Urothelium cell line (cell line): ENCODE measurements at regions not wholly inside any gene's neighbourhood (a gene's known extent, or its start where the extent isn't known, plus 50 kb on each side); places are given as distances from the start of the nearest gene placed in this dataset.
"Not testable (repeated sequence)": the region's sequence is repeated elsewhere in the genome, so short reads cannot be mapped to it uniquely, and the experiment has no call there.

Experiments
- DNase-seq: peaks from one replicate; pipeline ENCODE4 v3.0.0; 2011; ENCODE audit warnings: low spot score, mixed read lengths
- FAIRE-seq: peaks from 2 replicates; lab custom pipeline; 2011; peaks lifted over from hg19 to GRCh38; lab: Jason Lieb, UNC

DNA sequence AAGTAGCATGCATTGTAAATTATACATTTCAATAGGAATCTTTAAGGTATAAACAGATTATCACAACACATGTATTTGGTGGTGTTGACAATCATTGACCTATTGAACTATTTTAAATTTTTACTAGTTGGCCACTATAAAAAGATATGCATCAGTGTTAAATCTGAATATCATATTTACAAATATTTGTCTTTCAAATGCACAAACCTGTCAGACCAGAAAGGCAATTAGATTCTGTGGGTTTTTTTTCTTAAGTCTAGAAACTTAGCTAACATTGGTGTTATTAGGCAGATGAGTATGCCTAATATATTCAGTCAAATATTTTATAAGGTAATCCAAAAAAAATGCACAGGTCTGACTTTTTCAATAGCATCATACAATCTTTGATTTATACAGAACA, 241.4 kb upstream of the DGKB start:
- DNase-seq (no peak), FAIRE-seq (no peak)

DNA sequence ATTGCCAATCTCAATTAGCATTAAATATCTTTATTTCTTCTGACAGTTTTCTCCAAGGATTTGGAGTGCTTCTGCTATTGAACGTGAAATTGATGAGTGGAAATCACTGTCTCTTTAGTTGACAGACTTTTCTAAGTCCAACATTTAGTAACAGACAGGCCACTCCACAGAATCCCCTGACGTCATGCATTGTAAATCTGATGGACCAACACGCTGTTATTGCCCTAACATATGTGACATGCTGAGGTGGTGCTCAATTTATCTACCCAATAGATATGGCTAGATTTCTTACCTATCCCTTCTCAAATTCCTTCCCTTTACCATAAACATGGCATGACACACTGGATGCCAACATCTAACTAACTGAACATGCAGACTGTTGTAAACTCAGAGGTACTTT, 240.6 kb upstream of the DGKB start:
- FAIRE-seq: no peak
- no peak for DNase-seq

DNA sequence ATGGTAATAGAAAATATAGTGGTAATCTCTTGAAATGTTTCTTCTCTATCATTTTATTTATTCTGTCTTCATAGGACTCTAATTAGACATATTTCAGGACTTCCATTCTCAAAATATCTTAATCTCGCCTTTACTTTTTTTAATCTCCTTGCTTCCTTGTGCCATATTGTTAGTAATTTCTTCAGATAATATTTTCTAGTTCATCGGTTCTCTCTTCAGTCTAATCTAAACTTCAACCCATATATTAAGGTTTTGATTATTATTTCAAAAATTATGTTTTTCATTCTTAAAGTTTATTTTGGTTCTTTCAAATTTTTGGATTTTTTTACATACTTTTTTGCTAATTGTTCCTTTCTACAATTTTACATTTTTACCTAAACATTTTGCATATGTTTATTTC, 237.9 kb upstream of the DGKB start:
- FAIRE-seq (no peak), DNase-seq (no peak)

DNA sequence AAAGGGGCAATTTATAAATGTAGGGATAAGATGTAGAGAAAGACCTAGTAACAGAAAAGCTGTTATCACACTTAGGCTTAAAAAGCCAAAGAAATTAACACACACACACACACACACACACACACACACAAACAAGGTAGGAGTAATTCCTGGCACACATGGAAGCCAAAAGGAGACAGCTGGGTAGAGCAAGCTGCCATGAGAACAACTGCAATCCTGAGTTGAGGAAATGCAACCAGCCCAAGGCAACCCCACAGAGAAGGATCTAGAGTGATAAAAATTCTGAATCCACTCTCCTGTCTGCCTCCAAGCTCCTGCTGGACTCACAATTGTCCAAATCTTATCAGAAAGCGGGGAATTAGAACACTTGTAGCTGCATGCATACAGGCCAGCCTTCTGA, 229.1 kb upstream of the DGKB start:
- FAIRE-seq (no peak), DNase-seq (no peak)

DNA sequence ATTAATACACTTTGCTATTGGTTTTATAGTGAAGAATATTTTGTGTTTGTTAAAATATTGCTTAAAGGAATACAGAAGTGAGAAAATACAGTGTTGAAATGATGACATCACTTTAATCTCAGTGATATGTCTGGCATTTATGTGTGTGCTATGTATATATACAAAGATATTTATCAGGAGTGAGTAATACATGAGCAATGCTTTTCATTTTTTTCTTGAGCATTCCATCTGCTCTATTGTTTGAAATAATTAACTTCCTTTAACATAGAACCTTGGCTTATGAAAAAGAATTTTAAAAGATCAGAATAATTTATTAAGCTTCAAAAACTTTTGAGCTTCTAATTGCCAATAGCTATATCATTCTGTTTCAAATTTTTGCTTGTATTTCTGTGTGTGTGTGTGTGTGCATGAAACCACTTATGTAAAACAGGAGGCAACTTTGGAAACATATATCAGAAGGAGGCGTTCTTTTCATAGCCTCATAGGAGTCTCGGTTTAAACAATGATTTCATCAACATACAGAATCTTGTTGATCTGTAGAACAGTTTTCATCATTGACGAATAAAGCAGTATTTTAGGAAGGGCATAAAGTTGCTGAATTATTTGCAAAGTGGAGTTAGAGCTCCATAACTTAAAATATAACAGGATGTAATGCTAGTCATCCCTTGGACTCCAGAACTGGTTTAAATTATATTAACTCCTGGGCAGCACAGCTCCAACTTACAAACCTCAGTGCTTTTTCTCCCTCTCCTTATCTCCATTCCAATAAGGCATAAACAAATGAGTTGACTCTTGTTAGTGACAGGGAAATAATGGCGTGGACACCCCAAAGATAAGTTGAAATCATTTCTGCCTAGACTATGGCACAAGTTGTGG, 228.4 kb upstream of the DGKB start:
- FAIRE-seq (no peak), DNase-seq (peak; percentile 13)

DNA sequence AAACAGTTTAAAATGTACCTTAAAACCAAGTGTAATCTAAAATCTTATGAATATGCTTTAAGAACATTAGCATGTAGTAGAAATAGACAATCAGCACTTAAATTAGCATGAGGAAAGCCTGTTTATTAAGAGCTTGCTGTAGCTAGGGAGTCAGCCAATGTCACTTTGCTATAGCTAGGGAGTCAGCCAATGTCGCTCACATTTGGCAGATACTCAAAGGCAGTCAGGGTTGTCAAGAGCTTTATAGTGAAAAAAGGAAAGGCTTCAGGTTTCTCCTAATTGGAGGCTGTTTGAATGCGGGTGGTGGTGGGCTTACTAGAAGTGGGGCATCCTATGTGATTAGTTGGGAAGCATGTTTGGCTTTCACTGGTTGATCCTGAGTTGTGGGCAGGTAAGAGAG, 226.2 kb upstream of the DGKB start:
- FAIRE-seq (no peak), DNase-seq (no peak)

DNA sequence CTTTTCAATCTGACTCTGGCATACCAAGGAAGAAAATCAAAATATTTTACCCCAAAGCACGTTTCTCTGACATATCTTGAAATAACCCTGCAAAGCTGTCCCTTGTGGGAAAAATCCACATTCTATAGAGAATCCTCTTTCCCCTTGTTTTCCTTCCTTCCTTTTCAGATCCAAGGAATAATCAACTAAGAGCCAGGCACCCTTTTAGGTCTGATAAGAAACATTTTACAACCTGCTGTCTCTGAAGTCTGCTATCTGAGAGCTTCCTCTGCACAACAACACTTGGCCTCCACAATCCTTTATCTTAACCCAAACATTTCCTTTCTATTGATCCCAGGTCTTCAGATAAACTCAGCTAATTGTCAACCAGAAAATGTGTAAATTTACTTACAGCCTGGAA, 224.1 kb upstream of the DGKB start:
- DNase-seq, FAIRE-seq: not testable (repeated sequence)

DNA sequence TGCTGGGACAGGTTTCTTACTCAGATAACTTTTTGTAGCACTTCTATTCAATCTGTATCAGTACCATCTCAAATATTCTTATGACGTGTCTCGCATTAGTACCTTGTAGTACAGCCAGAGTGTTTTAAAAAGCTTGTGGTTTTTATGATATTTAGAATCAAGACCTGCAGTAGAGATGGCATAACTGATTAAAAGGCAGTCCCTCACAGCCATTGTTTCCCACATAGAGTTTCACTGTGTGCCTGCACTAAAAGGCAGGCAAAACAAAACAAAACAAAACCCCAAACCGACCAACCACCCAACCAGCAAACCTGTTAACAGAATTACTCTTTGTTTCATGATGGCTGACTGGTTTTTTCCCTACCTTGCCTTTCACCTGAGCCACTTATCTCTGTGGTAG, 221.3 kb upstream of the DGKB start:
- no peak for FAIRE-seq
- DNase-seq: no peak

DNA sequence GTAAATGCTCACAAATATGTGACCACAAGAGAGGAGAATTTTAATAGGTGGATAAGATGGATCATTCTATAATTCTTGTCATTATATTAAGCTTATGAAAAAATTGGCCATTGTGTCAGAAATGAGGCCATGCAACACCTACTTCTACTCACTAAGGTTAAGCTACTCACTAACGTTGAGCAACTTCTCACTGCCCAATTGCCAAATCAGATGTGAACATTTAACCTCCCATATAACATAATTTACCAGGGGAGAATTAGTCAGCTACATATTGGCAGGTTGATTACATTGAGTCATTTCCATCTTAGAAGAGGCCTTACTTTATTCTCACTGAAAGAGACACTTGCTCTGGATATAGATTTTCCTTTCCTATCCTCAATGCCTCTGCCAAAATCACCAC, 211.2 kb upstream of the DGKB start:
- no peak for DNase-seq
- no peak for FAIRE-seq

DNA sequence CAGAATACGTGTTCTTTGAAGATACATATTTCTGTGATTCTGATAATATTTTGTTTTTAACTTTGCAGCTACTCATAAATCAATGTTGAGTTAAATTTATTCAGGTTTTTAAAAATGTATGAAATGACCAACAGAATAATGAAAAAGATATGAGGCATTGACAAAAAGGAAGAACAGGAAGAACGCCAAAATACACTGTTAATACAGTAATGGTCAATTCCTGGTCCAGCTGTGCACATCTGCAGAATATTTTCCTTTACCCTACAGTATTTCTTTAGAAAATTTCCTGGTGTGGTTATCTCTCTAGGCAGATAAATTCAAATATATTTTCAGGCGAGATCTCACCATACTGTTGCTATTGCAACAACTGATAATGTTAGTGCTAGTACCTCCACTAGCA, 203.2 kb upstream of the DGKB start:
- FAIRE-seq: no peak

DNA sequence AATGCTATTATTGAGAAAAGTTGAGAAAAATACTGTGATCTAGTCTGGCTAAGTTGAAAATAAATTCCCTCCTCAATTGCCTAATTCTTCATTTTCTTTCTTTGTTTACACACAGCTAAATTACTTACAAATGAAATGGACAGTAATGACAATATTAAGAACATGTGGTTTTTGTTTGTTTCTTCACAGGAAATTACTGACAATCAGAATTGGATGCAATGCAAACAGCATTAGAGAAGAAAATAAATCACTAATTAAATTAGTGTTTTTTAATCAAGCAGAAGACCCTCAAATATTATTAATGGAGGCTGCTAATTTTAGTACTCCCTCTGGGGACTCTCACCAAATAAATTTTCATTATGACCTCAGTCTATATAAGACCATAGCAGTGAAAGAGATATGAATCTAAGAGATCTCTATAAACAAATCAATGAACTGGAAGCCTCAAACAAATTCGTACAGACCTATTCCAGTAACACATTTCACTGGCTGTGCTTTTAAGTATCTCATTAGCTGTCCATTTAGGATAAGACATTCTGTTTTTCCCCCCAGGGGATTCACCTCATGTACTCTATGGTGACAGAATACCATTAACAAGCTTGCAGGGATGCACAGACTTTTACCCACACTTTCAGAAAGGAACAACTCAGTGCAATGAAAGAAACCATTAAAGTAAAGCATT, 202.0 kb upstream of the DGKB start:
- FAIRE-seq (no peak), DNase-seq (no peak)

More for the DNA sequence above, 203.2 kb upstream of the DGKB start:
- DNase-seq: no peak

DNA sequence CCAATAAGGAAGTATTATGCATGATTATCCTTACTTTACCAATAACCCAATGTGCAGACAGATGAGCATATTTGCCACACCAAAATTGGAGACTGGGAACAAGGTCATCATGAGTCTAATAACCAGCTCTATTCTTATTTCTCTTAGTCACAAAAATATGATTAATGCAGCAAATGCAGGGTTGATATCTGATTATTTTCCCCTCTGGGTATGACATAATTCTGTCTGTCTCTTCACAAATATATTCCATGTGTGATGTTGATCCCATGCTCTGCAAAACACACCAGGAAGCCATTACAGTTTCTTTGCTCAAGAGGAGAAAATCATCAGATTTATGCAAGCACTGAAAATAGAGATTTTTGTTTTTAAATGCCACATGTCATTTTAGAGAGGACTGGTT, 196.5 kb upstream of the DGKB start:
- FAIRE-seq (no peak), DNase-seq (no peak)

DNA sequence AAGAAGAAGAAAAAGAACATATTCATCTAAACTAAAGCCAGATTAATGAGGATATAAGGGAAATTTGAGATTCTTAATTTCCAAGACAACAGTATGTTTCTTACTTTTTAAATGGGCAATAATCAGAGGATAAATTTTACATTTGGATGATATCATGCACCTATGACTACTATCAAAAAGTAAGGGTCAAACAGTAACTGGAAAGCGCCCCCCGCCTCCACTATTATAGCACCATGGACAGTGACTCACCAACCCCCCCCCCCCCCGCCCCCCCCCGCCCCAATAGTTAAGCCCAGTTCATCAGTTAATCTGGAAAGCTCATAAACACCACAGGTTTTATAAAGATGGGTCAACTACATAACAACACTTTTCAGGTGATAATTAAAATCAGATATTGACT, 194.3 kb upstream of the DGKB start:
- DNase-seq (no peak), FAIRE-seq (no peak)

DNA sequence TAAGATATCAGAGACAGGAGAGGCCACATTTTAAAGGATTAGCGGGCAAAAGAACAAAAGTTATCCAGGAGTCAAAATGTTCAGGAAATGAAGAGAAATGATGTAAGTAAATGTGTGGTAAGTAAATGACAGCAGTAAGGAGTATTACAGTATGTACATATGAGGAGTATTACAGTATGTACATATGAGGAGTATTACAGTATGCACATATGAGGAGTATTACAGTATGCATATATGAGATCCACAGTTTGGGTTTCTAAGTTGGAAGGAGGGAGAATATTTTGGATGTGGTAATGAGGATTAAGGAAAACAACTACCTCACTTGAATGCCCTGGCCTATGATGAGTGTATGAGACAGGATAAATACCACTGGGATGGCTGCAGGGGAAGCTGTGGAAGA, 192.4 kb upstream of the DGKB start:
- DNase-seq (no peak), FAIRE-seq (peak; percentile 17)

DNA sequence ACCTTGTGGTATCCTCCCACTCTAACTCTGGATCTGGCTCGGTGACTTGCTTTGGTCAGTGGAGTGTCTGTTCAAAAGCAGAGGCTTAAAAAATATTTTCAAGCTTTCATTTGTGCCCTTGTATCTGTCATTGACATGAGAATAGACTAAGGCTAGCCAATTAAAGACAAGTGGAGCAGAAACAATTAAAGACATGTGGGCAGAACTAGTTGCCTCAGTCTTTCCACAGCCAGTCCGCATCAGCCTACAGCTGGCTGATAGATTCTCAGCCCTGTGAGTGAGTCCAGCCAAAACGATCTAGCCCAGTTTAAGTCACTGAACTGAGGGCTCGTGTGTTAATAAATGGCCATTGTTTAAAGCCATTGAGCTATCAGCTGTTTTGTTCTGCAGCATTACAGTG, 185.2 kb upstream of the DGKB start:
- no peak for FAIRE-seq
- no peak for DNase-seq

DNA sequence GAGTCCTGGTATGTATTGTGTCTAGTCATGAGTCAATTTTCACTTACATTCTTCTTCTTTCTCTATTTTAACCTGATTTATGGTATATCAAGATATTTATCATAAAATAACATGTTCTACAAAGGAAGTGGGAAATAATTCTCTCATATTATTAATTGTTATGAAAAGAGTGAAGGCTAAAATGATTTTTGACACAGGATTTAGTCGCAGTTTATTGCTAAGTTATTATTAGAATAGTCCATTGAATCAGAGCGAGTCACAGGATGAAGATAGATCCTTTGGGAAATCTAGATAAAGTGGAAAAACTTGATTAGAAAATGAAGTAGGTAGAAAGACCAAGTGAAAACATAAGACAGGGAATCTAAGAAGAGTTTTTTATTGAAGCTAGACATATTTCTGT, 184.3 kb upstream of the DGKB start:
- no peak for DNase-seq
- FAIRE-seq: no peak

DNA sequence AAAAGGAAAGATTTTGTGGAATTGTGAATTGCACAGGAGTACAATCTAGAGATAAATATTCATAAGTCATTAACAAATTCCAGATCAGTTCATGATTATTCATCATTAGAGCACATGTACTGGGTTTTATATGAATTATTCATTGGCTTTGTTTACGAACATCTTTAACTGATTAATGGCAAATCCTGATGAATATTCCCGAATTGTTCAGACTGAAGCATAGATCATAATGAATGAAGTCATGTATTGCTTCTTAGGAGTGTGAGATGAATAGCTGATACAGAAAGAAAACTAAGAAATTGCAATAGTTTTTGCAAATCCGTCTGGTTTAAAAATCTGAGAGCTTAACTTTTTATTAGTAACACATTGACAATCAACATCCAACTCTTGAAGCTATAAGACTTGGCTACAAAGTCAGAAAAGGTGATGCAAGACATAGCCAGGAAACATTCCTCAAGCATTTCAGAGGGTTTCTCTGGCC, 183.6 kb upstream of the DGKB start:
- FAIRE-seq (no peak), DNase-seq (no peak)

DNA sequence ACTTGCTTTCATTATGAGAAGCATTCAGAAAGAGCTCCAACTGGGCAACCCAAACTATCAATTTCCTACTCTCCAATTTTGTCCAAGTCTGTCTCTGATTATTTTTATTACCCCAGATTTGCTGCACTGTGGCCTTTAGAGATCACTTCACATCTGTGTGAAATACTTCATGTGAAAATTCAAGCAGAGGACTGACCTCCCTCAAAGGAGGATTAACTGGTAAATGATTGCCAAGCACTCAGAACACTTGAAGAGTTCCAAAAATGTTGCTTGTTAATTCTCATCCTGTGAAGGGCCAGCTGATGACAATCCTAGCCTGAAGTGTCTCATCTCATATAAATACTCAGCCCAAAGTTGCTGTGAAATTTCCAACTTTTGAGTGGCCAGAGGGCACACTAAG, 182.8 kb upstream of the DGKB start:
- FAIRE-seq (no peak), DNase-seq (no peak)

DNA sequence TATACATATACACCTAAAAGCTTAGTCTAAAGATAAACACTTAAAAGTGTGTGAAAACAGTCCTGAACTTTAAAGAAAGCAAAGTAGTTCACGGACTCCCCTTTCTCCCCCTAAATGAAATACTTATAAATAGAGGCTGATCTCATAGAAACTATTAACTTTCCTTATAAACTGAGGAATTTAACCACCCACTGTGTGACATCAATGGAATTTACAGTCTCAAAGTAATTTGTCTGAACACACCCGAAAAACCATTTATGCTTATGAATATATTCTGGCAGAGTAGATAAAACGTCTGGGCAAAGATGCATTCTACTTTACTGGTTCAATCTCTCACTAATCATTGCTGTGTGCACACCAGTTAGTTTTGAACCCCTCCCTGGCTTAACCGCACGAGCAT, 181.8 kb upstream of the DGKB start:
- DNase-seq (no peak), FAIRE-seq (no peak)

DNA sequence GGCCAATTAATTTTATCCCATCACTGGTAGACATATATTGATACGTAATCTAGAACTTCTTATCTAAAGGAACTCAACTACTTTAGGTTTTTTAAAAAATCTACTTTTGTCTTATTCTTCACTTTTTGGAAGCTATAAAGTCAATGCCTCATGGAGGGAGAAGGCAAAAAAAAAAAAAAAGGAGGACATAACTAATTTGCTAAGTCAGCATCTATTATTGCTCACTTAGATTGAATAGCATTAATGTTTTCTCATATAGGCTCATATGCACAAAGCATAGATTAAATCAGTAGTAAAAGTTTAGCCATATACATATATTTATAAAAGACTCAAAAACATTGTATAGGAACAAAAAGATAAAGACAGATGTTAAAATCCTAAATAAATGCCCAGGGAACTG, 179.3 kb upstream of the DGKB start:
- FAIRE-seq: no peak
- DNase-seq: no peak

DNA sequence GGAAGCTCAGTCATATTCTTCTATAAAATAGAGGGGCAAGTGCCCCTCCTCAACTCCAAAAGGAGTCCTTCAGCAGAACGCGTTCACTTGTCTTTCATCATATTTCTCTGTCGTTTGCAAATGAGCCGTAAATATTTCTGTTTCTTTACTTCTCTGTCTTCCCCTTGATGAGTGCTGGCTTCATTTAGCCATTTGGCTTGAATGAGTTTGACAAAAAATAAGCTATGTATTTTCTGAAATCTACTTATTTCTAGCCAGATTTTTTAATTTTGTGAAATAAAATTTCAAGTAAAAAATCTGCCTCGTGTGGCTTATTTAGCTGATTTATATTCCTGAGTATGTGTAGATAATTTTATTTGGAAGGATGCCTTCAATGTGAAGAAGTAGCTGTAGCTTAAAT, 170.8 kb upstream of the DGKB start:
- FAIRE-seq: no peak
- DNase-seq: no peak

DNA sequence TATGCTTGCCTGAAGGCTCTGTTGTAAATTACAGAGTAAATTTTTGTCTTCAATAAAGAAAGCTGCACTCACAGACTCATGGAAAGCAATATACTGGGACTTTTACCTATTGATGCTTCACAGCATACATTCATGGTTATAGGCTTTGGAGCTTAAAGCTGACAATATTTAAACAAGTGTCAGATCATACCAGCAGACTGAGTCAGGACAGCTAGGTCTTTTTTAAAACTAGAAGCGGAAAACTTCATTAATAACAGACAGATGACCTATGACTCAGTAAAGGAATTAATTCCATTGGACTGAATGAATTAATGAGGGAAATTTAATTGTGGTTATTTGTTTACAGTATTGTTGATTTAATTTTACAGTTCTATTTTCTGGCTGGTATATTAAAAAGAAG, 165.8 kb upstream of the DGKB start:
- FAIRE-seq: no peak
- DNase-seq: no peak
